CD4-positive, alpha-beta T cell (primary cell): ENCODE measurements at regions not wholly inside any gene's neighbourhood (a gene's known extent, or its start where the extent isn't known, plus 50 kb on each side); places are given as distances from the start of the nearest gene placed in this dataset.

ENCODE experiments used
- ATAC-seq: fragments of 200-7000 bp; cut with Tn5 transposase; one replicate; pipeline ENCODE4 v1.10.0; 2022; ENCODE audit warnings: mild to moderate bottlenecking; ENCODE audit not compliant: poor library complexity
- CTCF ChIA-PET: fragments of 350-600 bp; sonication (Branson Sonifier 250); formaldehyde crosslinking; loops from one replicate; lab custom pipeline; 2021; ENCODE audit warnings: antibody characterized with exemption, inconsistent platforms; lab: Charles Lee
- POLR2A ChIA-PET: fragments of 350-600 bp; sonication (Branson Sonifier 250); formaldehyde crosslinking; loops from one replicate; lab custom pipeline; 2021; ENCODE audit warnings: antibody characterized with exemption, inconsistent platforms; lab: Charles Lee
- DNase-seq, 14 experiments: peaks; one replicate each; pipeline ENCODE4 v3.0.0-alpha.2; 2013 to 2020; ENCODE audit warnings: mixed read lengths in 2 of 14
- H3K27ac ChIP-seq, 2 donors: one replicate each; pipeline versions ENCODE4 v1.5.1 to v1.7.0; 2013; ENCODE audit warnings: low read length in 2 of 2, low read depth in 1 of 2, mild to moderate bottlenecking in 1 of 2
- H3K27me3 ChIP-seq, 2 experiments: 1 replicate in 1 of 2; 2 replicates in 1 of 2; pipeline versions ENCODE4 v1.6.1 to v1.7.0; 2013; ENCODE audit warnings: low read length in 2 of 2, control low read depth in 1 of 2, mild to moderate bottlenecking in 1 of 2, moderate library complexity in 1 of 2; ENCODE audit not compliant: insufficient read depth in 2 of 2, control insufficient read depth in 1 of 2
- H3K36me3 ChIP-seq: one replicate; pipeline ENCODE4 v1.6.1; 2013; ENCODE audit warnings: low read length, control low read depth; ENCODE audit not compliant: insufficient read depth
- H3K4me1 ChIP-seq: one replicate; pipeline ENCODE4 v1.6.1; 2013; ENCODE audit warnings: low read length, control low read depth; ENCODE audit not compliant: insufficient read depth
- H3K4me3 ChIP-seq: one replicate; pipeline ENCODE4 v1.5.1; 2013; ENCODE audit warnings: mild to moderate bottlenecking, low read length, moderate library complexity
- H3K9me3 ChIP-seq, 2 experiments: 1 replicate in 1 of 2; 2 replicates in 1 of 2; pipeline versions ENCODE4 v1.6.1 to v1.7.0; 2013; ENCODE audit warnings: low read length in 2 of 2, mild to moderate bottlenecking in 2 of 2, control low read depth in 1 of 2, moderate library complexity in 1 of 2; ENCODE audit not compliant: control insufficient read depth in 1 of 2, insufficient read depth in 1 of 2
- H3K27ac Mint-ChIP-seq: one replicate; pipeline ENCODE4 v1.8.0; 2020; ENCODE audit warnings: mixed read lengths
- H3K27me3 Mint-ChIP-seq: one replicate; pipeline ENCODE4 v1.8.0; 2021; ENCODE audit warnings: mixed read lengths
- H3K36me3 Mint-ChIP-seq: one replicate; pipeline ENCODE4 v1.8.0; 2021; ENCODE audit warnings: low read depth, mixed read lengths
- H3K4me1 Mint-ChIP-seq: one replicate; pipeline ENCODE4 v1.8.0; 2021; ENCODE audit warnings: low read depth, mixed read lengths
- H3K4me3 Mint-ChIP-seq: one replicate; pipeline ENCODE4 v1.8.0; 2020; ENCODE audit warnings: mild to moderate bottlenecking, mixed read lengths
- H3K9me3 Mint-ChIP-seq: one replicate; pipeline ENCODE4 v1.8.0; 2020; ENCODE audit warnings: mixed read lengths
- intact Hi-C, 2 experiments: fragments of 100-400 bp; cut with DNase I in 1 of 2; cut with micrococcal nuclease in 1 of 2; formaldehyde crosslinking; loops; one replicate each; pipeline versions ENCODE4 v1.15.1 to v1.9.0; 2023 to 2025; cut with DNase I, micrococcal nuclease
- TF ChIP-seq, protein P1 (sequence below): fragments of 200-600 bp; IDR thresholded peaks from one replicate; pipeline ENCODE4 v1.8.0; 2022; ENCODE audit warnings: antibody characterized with exemption, mild to moderate bottlenecking

DNA sequence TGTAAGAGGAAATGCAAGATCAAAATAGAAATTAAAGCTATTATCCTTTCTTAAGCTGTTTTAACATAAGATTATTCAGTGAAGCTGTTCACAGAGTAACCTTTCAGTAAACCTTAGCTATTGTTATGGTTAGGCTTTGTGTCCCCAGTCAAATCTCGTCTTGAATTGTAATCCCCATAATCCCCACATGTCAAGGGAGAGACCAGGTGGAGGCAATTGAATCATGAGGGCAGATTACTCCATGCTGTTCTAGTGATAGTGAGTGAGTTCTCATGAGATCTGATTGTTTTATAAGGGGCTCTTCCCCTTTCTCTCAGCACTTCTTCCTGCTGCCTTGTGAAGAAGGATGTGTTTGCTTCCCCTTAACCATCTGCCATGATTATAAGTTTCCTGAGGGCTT, 424.4 kb downstream of the DSEL start:
- ATAC-seq (no peak), DNase-seq (no peak)
- TF ChIP-seq, protein P1, sequence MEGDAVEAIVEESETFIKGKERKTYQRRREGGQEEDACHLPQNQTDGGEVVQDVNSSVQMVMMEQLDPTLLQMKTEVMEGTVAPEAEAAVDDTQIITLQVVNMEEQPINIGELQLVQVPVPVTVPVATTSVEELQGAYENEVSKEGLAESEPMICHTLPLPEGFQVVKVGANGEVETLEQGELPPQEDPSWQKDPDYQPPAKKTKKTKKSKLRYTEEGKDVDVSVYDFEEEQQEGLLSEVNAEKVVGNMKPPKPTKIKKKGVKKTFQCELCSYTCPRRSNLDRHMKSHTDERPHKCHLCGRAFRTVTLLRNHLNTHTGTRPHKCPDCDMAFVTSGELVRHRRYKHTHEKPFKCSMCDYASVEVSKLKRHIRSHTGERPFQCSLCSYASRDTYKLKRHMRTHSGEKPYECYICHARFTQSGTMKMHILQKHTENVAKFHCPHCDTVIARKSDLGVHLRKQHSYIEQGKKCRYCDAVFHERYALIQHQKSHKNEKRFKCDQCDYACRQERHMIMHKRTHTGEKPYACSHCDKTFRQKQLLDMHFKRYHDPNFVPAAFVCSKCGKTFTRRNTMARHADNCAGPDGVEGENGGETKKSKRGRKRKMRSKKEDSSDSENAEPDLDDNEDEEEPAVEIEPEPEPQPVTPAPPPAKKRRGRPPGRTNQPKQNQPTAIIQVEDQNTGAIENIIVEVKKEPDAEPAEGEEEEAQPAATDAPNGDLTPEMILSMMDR: no peak
- H3K27me3 Mint-ChIP-seq: no peaks in the 10 kb centered on the region
- Histone ChIP-seq H3K4me3 (no peak overlapping the region), H3K27me3 (no peaks in the 10 kb centered on the region), H3K9me3 (no peaks in the 10 kb centered on the region), H3K4me1 (no peaks in the 10 kb centered on the region), H3K27ac (no peak overlapping the region), H3K36me3 (no peaks in the 10 kb centered on the region)
- ChIA-PET POLR2A (no interaction called here), CTCF (interaction anchor here (0.8 kb wide), 1 partner anchor 13 kb away, joined by 3 read pairs; no protein-coding TSS in a partner anchor)
- H3K4me1 Mint-ChIP-seq: no peaks in the 10 kb centered on the region
- H3K4me3 Mint-ChIP-seq: no peak overlapping the region
- intact Hi-C loops: no loop called here
- no peaks in the 10 kb centered on the region for H3K36me3 Mint-ChIP-seq
- H3K9me3 Mint-ChIP-seq: no peaks in the 10 kb centered on the region
- H3K27ac Mint-ChIP-seq: no peak overlapping the region

DNA sequence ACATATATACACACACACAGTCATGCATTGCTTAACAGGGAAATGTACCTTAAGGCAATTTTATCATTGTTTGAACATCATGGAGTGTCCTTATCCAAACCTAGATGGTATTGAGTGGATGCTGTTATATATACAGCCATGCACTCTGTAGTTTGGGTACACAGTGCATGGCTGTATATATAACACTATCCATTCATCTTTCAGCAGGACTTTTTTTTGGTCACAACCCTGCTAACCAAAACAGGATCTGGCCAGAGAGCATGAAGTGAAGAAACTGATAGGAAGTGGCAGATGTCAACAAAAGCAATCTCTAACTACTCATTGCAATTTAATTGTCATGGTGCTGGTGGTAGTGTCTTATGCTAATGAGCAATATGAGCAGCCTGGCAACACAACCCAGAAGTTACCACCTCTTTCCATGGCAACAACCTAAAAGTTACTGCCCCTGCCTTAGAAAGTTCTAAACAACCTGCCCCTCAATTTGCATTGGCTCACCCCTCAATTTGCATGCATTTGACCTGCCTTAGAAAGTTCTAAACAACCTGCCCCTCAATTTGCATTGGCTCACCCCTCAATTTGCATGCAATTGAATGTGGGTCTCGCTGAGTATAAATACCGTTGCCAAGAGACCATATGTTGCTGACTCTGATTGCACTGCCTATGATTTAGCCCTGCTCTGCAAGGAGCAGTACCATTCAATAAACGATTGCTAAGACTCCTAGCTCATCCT, 434.9 kb downstream of the DSEL start:
- intact Hi-C loops: no loop called here
- Histone ChIP-seq H3K9me3 (no peaks in the 10 kb centered on the region), H3K27me3 (no peaks in the 10 kb centered on the region), H3K27ac (no peak overlapping the region), H3K4me3 (no peak overlapping the region), H3K36me3 (no peaks in the 10 kb centered on the region), H3K4me1 (no peaks in the 10 kb centered on the region)
- Mint-ChIP-seq H3K36me3 (no peaks in the 10 kb centered on the region), H3K4me1 (no peaks in the 10 kb centered on the region), H3K27ac (no peak overlapping the region), H3K9me3 (no peaks in the 10 kb centered on the region), H3K4me3 (no peak overlapping the region), H3K27me3 (no peaks in the 10 kb centered on the region)
- no peak for DNase-seq
- no peak for ATAC-seq
- CTCF ChIA-PET: no interaction called here
- POLR2A ChIA-PET: no interaction called here
- TF ChIP-seq, protein P1: no peak

DNA sequence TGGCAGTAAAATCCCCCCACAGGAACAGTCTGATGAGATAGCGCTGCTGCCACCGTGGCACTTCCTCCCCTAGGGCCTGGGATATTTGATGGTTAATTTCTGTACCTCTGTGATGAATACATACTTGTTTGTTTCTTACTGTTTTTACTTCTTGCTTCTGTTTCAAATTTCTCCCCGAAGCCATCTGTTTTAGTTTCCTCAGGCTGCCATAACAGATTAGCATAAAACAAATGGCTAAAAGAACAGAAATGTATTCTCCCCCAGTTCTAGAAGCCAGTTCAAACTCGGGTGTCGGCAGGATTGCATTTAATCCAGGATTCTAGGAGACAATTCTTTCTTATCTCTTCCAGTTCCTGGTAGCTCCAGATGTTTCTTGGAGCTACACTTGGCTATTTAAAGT, 435.9 kb downstream of the DSEL start:
- Histone ChIP-seq H3K9me3 (no peaks in the 10 kb centered on the region), H3K4me1 (no peaks in the 10 kb centered on the region), H3K27ac (no peak overlapping the region), H3K4me3 (no peak overlapping the region), H3K36me3 (no peaks in the 10 kb centered on the region), H3K27me3 (no peaks in the 10 kb centered on the region)
- no peaks in the 10 kb centered on the region for H3K4me1 Mint-ChIP-seq
- intact Hi-C loops: no loop called here
- ChIA-PET POLR2A (no interaction called here), CTCF (no interaction called here)
- H3K9me3 Mint-ChIP-seq: peaks cover 3% of the 10 kb centered on the region
- no peaks in the 10 kb centered on the region for H3K27me3 Mint-ChIP-seq
- H3K36me3 Mint-ChIP-seq: no peaks in the 10 kb centered on the region
- H3K27ac Mint-ChIP-seq: no peak overlapping the region
- TF ChIP-seq, protein P1: no peak
- no peak overlapping the region for H3K4me3 Mint-ChIP-seq
- DNase-seq: no peak
- ATAC-seq: no peak
